SK-N-SH (cell line): ENCODE measurements at regions not wholly inside any gene's neighbourhood (a gene's known extent, or its start where the extent isn't known, plus 50 kb on each side); places are given as distances from the start of the nearest gene placed in this dataset.

ENCODE experiments used
- CTCF ChIA-PET: fragments of 300-600, 350-600 bp; formaldehyde crosslinking; extraction: SDS; loops from one replicate; lab custom pipeline; 2021; lab: Yijun Ruan, JAX
- POLR2A ChIA-PET: fragments of 350-600 bp; sonication (Branson Sonifier 250); formaldehyde crosslinking; extraction: SDS; loops from one replicate; lab custom pipeline; 2020; ENCODE audit warnings: antibody characterized with exemption, inconsistent platforms; lab: Yijun Ruan, JAX
- DNase-seq: peaks from one replicate; pipeline ENCODE4 v3.0.0; 2012
- H2AFZ ChIP-seq: fragments of 200-600 bp; sonication (generic); 2 replicates; pipeline ENCODE4 v1.8.1; 2016; ENCODE audit warnings: antibody characterized with exemption, mild to moderate bottlenecking, low read depth
- H3F3A ChIP-seq: fragments of 200-600 bp; sonication (generic); replicated peaks from 2 replicates; pipeline ENCODE3; 2016; ENCODE audit warnings: antibody characterized with exemption, mild to moderate bottlenecking; ENCODE audit not compliant: insufficient read depth
- H3K27ac ChIP-seq, 2 experiments: fragments of 200-500 bp in 1 of 2; fragments of 200-600 bp in 1 of 2; sonication (Bioruptor generic) in 1 of 2; sonication (generic), shearing (Covaris generic) in 1 of 2; 2 replicates each; pipeline versions ENCODE4 v1.5.1 to v1.6.1; 2014 to 2016; ENCODE audit warnings: low read depth in 2 of 2, inconsistent platforms in 1 of 2, low read length in 1 of 2, mild to moderate bottlenecking in 1 of 2, mixed read lengths in 1 of 2
- H3K27me3 ChIP-seq: fragments of 200-600 bp; sonication (generic), shearing (Covaris generic); 2 replicates; pipeline ENCODE4 v1.6.1; 2016; ENCODE audit warnings: mixed run types; ENCODE audit not compliant: insufficient read depth
- H3K36me3 ChIP-seq, 2 experiments: fragments of 200-500 bp in 1 of 2; fragments of 200-600 bp in 1 of 2; sonication (Bioruptor generic) in 1 of 2; sonication (generic) in 1 of 2; replicated peaks in 1 of 2; 2 replicates each; pipeline versions ENCODE3 to v1.5.1; 2014 to 2016; ENCODE audit warnings: low read length in 1 of 2, mild to moderate bottlenecking in 1 of 2; ENCODE audit not compliant: insufficient read depth in 2 of 2, control insufficient read depth in 1 of 2
- H3K4me1 ChIP-seq, 2 experiments: fragments of 200-500 bp in 1 of 2; fragments of 200-600 bp in 1 of 2; sonication (Bioruptor generic) in 1 of 2; sonication (generic), shearing (Covaris generic) in 1 of 2; 2 replicates each; pipeline versions ENCODE4 v1.5.1 to v1.6.1; 2014 to 2016; ENCODE audit warnings: low read depth in 1 of 2, low read length in 1 of 2, mixed run types in 1 of 2; ENCODE audit not compliant: insufficient read depth in 2 of 2, control insufficient read depth in 1 of 2
- H3K4me2 ChIP-seq: fragments of 200-600 bp; sonication (generic), shearing (Covaris generic); 2 replicates; pipeline ENCODE4 v1.6.1; 2017; ENCODE audit warnings: mixed run types
- H3K4me3 ChIP-seq, 2 experiments: fragments of 200-500 bp in 1 of 2; fragments of 200-600 bp in 1 of 2; sonication (Bioruptor generic) in 1 of 2; sonication (generic), shearing (Covaris generic) in 1 of 2; 2 replicates each; pipeline versions ENCODE4 v1.5.1 to v1.8.1; 2014 to 2016; ENCODE audit warnings: low read depth in 2 of 2, inconsistent platforms in 1 of 2, low read length in 1 of 2, mild to moderate bottlenecking in 1 of 2, mixed read lengths in 1 of 2, moderate library complexity in 1 of 2
- H3K79me2 ChIP-seq: fragments of 200-600 bp; sonication (generic); 2 replicates; pipeline ENCODE4 v1.8.1; 2017; ENCODE audit warnings: mild to moderate bottlenecking; ENCODE audit not compliant: insufficient read depth
- H3K9ac ChIP-seq: fragments of 200-600 bp; sonication (generic); 2 replicates; pipeline ENCODE4 v1.6.1; 2017; ENCODE audit warnings: mixed run types
- H3K9me2 ChIP-seq: fragments of 200-600 bp; sonication (generic); 2 replicates; pipeline ENCODE4 v1.6.1; 2017; ENCODE audit warnings: mixed run types
- H3K9me3 ChIP-seq: fragments of 200-600 bp; sonication (generic); 2 replicates; pipeline ENCODE4 v1.6.1; 2017; ENCODE audit warnings: mixed run types, mild to moderate bottlenecking, moderate library complexity
- H4K20me1 ChIP-seq: fragments of 200-600 bp; sonication (generic); 2 replicates; pipeline ENCODE4 v1.6.1; 2017; ENCODE audit warnings: mild to moderate bottlenecking, mixed run types; ENCODE audit not compliant: insufficient read depth
- CHD2 ChIP-seq: fragments of 150-350 bp; IDR thresholded peaks from 2 replicates; pipeline ENCODE4 v1.6.1; 2018; ENCODE audit warnings: low read length; ENCODE audit not compliant: partially characterized antibody
- EZH2phosphoT487 ChIP-seq: fragments of 200-600 bp; sonication (generic); IDR thresholded peaks from 2 replicates; pipeline ENCODE4 v1.6.1; 2017; ENCODE audit warnings: low read depth, mixed run types, mild to moderate bottlenecking, antibody characterized with exemption, moderate library complexity, borderline replicate concordance
- FOXM1 ChIP-seq: IDR thresholded peaks from 2 replicates; pipeline ENCODE4 v1.4.0; 2012; ENCODE audit warnings: low read depth, mild to moderate bottlenecking
- JUND ChIP-seq: IDR thresholded peaks from 2 replicates; pipeline ENCODE4 v1.4.0; 2012
- MEF2A ChIP-seq: IDR thresholded peaks from 2 replicates; pipeline ENCODE4 v1.4.0; 2012; ENCODE audit warnings: low read depth, borderline replicate concordance
- MXI1 ChIP-seq: IDR thresholded peaks from 2 replicates; pipeline ENCODE4 v1.6.1; 2012; ENCODE audit warnings: mild to moderate bottlenecking, low read depth, low read length, improper control_type of control experiment
- NFIC ChIP-seq: IDR thresholded peaks from 2 replicates; pipeline ENCODE4 v1.4.0; 2012; ENCODE audit warnings: borderline replicate concordance
- POLR2AphosphoS5 ChIP-seq: IDR thresholded peaks from 2 replicates; pipeline ENCODE4 v1.6.1; 2012; ENCODE audit warnings: low read depth, low read length
- RAD21 ChIP-seq: IDR thresholded peaks from 2 replicates; pipeline ENCODE4 v1.6.1; 2012; ENCODE audit warnings: mild to moderate bottlenecking, low read length
- YY1 ChIP-seq: IDR thresholded peaks from 2 replicates; pipeline ENCODE4 v1.4.0; 2012; ENCODE audit warnings: low read depth, mild to moderate bottlenecking
- WGBS: methylation state at CpG from one replicate; pipeline ENCODE4 v1.1.6; 2017; ENCODE audit warnings: low lambda C conversion rate; 5-methylcytosine and 5-hydroxymethylcytosine counted together
- TF ChIP-seq, protein P1 (sequence below): fragments of 150-350 bp; IDR thresholded peaks from 2 replicates; pipeline ENCODE4 v1.6.1; 2016; ENCODE audit warnings: mild to moderate bottlenecking, low read depth, low read length
- TF ChIP-seq, protein P2 (sequence below): IDR thresholded peaks from 2 replicates; pipeline ENCODE4; 2012
- TF ChIP-seq, protein P3 (sequence below): IDR thresholded peaks from 2 replicates; pipeline ENCODE4 v1.4.0; 2012; ENCODE audit warnings: low read depth, borderline replicate concordance

DNA sequence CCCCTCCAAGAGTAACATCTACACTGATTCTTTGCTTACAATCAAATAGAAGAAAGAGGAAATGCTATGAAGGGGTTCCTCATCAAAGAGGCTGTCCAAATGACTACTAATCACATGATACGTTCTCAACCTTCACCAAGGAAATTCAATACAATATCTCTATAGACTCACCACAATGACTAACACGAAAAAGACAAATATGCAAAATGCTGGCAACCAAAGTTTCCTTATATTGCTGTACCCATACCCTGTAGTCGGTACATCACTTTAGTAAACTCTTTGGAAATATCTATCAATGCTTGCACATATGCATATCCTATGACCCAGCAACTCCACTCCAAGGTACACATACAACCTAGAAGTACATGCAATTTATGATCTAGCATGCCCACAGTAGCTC is 1296.6 kb downstream of the AACS start (continued):
- no peak for TF ChIP-seq FOXM1
- TF ChIP-seq MXI1: no peak
- TF ChIP-seq POLR2AphosphoS5: no peak
- TF ChIP-seq NFIC: no peak
- TF ChIP-seq, protein P1, sequence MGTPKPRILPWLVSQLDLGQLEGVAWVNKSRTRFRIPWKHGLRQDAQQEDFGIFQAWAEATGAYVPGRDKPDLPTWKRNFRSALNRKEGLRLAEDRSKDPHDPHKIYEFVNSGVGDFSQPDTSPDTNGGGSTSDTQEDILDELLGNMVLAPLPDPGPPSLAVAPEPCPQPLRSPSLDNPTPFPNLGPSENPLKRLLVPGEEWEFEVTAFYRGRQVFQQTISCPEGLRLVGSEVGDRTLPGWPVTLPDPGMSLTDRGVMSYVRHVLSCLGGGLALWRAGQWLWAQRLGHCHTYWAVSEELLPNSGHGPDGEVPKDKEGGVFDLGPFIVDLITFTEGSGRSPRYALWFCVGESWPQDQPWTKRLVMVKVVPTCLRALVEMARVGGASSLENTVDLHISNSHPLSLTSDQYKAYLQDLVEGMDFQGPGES: no peak
- no peak for TF ChIP-seq YY1
- TF ChIP-seq EZH2phosphoT487: no peak
- TF ChIP-seq JUND: no peak
- TF ChIP-seq, protein P2, sequence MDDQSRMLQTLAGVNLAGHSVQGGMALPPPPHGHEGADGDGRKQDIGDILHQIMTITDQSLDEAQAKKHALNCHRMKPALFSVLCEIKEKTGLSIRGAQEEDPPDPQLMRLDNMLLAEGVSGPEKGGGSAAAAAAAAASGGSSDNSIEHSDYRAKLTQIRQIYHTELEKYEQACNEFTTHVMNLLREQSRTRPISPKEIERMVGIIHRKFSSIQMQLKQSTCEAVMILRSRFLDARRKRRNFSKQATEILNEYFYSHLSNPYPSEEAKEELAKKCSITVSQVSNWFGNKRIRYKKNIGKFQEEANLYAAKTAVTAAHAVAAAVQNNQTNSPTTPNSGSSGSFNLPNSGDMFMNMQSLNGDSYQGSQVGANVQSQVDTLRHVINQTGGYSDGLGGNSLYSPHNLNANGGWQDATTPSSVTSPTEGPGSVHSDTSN: no peak

DNA sequence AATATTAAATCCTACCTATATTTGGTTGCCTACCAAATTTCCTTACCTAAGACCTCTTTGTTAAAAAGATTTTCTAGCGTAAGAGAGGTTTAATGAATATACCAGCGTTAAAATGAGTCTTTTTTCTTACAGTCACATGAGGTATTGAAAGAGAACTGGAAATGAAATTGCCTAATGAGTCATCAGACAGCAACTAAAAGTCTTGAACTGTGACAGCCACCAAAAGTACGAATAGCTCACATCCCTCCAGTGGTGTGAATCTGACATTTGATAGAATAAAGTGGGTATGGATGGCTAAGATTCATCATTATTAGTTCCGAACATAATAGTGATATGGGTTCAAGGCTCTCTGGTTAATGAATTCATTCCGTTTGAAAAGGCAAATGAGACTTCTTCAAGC is 1297.3 kb downstream of the AACS start:
- WGBS: 68% methylated on average over 5 of the region's 5 CpGs
- no peak overlapping the region for H3K27ac ChIP-seq
- no peaks in the 10 kb centered on the region for H3F3A ChIP-seq
- no peak overlapping the region for H3K4me2 ChIP-seq
- no peak overlapping the region for H3K4me3 ChIP-seq
- no peaks in the 10 kb centered on the region for H3K9me3 ChIP-seq
- H2AFZ ChIP-seq: no peak overlapping the region
- H3K9ac ChIP-seq: no peak overlapping the region
- no peaks in the 10 kb centered on the region for H3K9me2 ChIP-seq
- no peaks in the 10 kb centered on the region for H3K36me3 ChIP-seq
- DNase-seq: no peak
- CTCF ChIA-PET: interaction anchor here (1.0 kb wide), 1 partner anchor 256 kb away, joined by 3 read pairs; no protein-coding TSS in a partner anchor
- POLR2A ChIA-PET: no interaction called here
- TF ChIP-seq RAD21 (no peak), MEF2A (no peak), NFIC (no peak), CHD2 (no peak), JUND (no peak)
- TF ChIP-seq, protein P3, sequence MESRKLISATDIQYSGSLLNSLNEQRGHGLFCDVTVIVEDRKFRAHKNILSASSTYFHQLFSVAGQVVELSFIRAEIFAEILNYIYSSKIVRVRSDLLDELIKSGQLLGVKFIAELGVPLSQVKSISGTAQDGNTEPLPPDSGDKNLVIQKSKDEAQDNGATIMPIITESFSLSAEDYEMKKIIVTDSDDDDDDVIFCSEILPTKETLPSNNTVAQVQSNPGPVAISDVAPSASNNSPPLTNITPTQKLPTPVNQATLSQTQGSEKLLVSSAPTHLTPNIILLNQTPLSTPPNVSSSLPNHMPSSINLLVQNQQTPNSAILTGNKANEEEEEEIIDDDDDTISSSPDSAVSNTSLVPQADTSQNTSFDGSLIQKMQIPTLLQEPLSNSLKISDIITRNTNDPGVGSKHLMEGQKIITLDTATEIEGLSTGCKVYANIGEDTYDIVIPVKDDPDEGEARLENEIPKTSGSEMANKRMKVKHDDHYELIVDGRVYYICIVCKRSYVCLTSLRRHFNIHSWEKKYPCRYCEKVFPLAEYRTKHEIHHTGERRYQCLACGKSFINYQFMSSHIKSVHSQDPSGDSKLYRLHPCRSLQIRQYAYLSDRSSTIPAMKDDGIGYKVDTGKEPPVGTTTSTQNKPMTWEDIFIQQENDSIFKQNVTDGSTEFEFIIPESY: no peak
- TF ChIP-seq, protein P1: no peak
- no peaks in the 10 kb centered on the region for H4K20me1 ChIP-seq
- H3K4me1 ChIP-seq: no peaks in the 10 kb centered on the region
- no peaks in the 10 kb centered on the region for H3K79me2 ChIP-seq
- no peaks in the 10 kb centered on the region for H3K27me3 ChIP-seq
